Stimulated activated CD8-positive, alpha-beta memory T cell treated with anti-CD3 and anti-CD28 coated beads, Interleukin-15, amount 100 ng/mL, for 48 hours (primary cell): ENCODE measurements at regions not wholly inside any gene's neighbourhood (a gene's known extent, or its start where the extent isn't known, plus 50 kb on each side); places are given as distances from the start of the nearest gene placed in this dataset.

Experiments used
- DNase-seq, 2 donors: peaks; one replicate each; pipeline ENCODE4 v3.0.0-alpha.2; 2020; ENCODE audit warnings: low read depth in 2 of 2

DNA sequence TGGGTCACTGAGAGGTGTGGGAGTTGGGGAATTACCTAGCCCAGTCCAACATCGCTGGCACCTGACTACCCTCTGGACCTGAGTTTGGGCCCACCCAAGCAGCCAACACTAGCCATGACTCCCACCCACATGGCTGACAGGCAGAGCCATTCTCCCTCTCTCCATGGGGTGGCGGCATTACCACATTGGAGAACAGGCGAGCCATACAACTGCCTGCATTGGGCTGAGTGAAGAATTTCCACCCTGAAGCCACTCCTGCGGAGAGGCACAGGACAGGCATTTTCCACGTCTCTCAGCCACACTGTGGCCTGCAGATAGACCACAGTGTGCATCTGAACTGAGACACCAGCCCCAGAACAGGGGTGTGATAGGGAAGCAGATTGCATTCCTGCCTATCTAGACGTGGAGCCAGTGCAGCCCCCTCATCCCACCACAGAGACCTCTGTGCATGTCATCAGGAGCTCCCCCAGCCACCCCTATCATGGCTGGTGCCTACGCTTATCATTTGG lies 58.2 kb upstream of the ANTXRL start:
- DNase-seq: peak; percentile 43 to 59

DNA sequence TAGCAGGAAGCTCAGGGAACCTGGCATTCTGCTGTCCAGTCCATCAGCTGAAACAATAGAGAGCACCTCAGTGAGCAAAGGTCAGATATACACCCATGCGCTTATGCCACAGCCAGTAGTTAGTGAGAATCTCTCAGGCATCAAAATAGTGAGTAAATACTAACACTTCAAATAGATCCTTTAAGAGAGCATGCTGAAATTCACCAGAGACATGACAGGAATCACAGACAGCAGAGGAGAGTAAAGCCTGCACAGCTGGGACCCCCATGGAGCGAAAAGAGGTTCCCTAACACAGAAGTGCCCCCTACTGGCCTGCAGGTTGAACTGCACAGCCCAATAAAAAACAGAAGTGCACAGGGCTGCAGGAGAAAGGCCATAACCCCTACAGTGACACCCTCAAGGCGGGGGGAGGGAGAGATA lies 57.6 kb upstream of the ANTXRL start:
- no peak for DNase-seq

DNA sequence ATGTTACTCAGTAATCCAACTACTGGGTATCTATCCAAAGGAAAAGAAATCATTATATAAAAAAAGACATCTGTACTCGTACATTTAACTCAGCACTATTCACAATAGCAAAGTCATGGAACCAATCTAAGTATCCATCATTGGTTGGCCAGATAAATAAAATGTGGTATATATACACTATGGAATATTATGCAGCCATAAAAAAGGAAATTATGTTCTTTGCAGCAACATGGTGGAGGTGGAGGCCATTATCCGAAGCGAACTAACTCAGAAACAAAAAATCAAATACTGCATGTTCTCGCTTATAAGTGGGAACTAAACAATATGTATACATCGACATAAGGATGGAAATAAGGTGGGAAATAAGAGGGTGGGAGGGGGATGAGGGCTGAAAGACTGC lies 56.2 kb upstream of the ANTXRL start:
- DNase-seq: no peak

DNA sequence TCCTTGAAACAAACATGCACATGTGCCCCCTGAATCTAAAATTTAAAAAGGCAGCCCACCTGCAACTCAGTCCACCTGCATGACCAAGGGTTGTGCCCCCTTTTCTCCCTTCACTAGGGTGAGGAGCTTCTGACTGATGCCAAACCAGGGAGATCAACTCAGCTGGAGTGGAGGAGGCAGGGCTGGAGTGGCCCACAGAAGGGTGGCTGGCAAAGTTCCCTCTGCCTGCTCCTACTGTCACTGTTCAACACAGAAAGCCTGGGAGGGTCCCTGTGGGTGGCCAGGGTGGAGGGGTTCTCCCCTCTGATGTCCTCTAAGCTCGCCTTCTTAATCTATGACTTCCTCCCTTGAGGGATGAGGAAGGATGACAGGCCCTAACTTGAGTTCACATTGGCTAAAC lies 55.7 kb upstream of the ANTXRL start:
- DNase-seq: no peak

DNA sequence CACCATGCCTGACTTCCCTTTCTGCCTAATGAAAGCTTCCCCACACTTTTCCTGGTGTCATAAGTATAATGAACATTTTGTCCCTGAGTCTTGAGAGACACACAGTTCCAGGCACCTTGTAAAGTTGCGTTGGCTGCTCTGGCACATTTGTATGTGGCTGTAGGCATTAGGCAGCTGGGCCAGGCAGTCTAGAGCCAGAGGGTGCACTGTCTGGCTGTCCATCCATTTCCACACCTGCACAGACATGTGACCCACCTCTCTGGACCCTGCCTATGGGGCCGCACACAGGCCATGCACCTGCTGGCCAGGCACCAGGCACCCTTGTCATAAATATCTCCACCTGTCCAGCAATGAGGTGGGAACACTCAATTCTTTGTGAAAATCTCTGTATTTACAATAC lies 54.7 kb upstream of the ANTXRL start:
- DNase-seq: no peak

DNA sequence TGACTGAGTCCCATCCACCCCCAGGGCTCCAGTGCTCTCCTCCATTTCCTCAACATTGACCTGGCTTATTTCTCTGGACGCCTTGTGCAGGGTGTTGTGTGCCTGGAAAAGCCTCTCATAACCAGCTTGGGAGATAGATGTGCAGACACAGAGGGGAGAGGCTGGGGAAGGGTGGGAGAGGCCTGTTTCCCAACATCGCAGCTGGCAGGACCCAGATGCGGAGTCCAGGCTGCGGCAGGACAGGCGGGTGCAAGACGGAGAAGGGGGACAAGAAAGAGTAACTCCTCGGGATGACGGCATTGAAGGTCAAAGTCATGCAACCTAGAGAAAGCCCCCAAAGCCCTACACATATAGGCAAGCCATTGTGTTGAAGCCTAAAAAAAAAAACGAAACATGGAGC lies 54.1 kb upstream of the ANTXRL start:
- DNase-seq: no peak

DNA sequence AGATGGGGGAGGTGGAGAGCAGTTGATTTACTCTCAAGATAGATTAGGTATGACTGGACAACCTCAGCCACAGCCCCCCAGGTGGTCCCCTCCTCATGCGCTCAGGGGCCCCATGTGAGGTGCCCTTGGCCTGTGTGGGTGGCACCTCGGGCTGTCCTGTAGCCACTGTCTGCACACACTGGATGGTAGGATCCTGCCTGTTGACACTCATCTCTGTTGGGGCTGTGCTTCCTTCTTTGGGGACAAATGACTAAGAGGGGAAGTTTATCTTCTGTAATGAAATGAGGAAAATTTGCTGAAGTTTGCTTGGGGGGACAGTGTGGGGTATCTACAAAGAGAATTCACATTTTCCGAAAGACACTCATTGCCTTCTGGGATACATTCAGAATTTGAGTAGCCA lies 53.6 kb upstream of the ANTXRL start:
- no peak for DNase-seq

DNA sequence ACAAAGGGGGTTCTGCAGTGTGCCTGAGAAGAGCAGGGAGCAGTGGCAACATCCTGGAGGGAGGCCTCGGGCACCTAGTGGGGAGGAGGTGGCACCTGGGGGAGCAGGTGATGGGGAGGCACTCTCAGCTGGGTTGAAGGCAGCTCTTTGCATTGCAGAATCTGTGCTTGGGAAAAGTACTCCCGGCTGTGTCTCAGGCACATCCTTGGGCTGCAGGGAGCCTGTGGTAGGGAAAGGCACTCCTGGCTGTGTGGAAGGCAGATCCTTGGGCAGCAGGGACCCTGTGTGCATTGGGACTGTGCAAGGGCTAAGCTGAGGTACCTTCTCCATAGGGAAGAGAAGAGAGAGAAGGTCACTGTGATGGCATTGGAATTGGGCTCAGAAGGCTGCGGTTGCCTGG lies 52.8 kb upstream of the ANTXRL start:
- DNase-seq: no peak

DNA sequence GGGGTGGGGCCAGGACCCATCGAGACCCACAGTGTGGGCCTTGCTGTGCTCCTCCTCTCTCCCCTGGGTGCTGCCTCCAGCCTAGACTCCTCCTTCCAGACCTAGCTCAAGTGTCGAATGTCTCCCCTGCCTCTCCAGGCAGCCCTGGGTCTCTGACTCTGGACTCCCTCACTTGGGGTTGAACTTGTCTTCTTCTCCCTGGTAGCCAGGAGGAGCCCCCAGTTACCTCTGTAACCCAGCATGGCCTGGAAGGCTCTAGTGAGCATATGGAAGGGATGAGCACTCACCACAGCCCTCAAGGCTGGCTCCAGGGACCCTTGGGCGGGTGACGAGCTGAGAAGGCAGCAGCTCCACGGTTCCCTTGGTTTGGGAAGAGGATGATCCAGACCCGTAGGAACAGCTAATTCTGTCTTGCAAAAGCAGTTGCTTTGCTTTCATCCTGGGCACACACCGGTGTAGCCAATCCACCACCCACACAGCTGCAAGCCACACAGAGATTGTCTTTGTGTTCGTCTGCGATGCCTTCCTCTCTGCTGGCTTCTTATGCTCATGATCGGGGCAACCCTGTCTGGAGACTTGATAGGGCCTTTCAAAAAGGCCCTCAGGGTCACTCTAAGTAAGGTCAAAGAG lies 52.3 kb upstream of the ANTXRL start:
- no peak for DNase-seq

DNA sequence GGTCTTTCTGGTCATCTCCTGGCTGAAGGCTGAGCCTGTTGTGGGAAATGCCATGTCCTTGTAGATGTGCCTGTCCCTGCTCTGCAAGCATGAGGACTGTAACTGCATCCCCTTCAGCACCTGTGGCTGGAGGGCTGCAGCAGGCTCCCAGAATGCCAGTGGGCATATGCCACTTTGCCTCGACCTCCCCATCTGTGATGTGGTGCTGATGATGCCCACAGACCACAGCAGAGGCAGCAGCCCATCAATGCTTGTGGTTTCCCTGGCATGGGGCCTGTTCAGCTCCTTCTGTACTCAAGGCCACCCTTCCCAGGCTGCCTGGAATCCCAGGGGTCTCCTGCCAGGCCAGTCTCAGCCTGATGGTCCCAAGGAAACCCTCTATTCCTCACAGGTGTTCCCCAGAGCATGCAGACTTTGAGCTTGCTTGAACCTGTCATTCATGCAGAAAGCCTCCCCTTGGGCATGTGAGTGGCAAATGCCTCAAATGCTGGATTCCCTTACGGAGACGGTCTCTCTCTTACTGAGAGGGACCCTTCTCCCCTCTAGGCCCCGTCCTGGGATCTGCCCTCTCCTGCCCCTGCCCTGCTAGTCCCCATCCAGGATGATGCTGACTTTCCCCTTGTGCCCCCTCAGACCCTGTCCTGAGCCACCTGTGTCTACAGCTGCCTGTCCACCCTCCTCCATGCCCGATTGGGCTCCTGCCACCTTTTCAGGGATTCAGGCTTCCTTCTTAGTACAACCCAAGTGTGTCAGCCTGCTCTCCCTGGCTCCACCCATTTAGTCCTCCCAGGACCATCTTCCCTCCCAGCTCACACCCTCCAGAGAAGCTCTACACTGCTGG lies 50.9 kb upstream of the ANTXRL start:
- no peak for DNase-seq

DNA sequence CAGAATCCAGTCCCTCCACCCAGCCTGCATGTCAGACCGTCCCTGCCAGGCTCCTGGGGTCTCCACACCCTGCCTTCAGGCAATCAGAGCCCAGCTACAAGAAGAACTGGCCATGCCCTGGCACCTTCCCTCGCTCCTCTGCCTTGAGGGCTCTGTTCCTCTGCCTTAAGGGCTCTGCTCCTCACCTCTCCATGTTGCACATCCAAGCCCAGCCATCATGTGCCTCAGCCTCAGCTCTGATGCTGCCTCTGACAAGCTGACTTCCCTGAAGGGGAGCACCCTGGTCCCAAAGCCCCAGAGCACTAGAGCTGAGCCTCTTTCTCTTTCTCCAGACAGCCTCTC lies 50.3 kb upstream of the ANTXRL start:
- no peak for DNase-seq

DNA sequence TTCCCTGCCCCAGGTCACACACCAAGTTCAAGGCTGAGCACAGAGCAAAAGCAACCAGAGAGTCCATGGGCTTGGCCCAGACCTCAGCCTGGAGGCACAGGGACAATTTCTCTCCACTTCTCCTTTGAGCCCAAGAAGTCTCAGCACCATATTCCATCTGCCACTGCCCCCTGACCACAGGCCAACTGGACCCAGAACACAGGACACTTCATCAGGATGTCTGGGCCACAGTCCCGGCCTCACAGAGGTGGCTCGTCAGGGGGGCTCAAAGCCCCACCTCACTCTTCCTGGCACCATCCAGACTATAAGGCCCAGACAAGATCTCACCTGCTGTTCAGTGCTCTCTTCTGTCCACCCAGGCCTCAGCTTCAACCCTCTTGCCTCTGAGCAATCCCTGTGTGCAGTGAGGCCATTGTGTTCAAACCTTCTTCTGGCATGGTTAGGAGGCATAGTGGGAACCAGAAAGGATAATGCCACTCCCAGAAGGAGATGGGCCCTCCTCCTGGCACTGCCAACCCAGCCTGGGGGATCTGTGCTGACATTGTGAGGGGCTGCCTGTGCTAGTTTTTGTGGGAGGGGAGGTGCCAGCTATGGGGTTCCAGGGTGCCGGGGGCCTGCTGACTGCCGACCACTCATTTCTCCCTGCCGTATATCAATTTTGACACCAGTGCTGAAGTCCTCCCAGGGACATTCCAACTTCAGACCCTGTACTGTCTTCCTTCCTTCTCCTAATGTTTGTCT lies 49.7 kb upstream of the ANTXRL start:
- DNase-seq: no peak
